GM23248 (cell line): ENCODE measurements at regions not wholly inside any gene's neighbourhood (a gene's known extent, or its start where the extent isn't known, plus 50 kb on each side); places are given as distances from the start of the nearest gene placed in this dataset.

Experiments
- DNase-seq: peaks from one replicate; pipeline ENCODE4 v3.0.0-alpha.2; 2015
- H2AFZ ChIP-seq: fragments of 200-600 bp; sonication (generic); 2 replicates; pipeline ENCODE4 v1.6.1; 2016; ENCODE audit warnings: antibody characterized with exemption
- H3F3A ChIP-seq: fragments of 200-600 bp; sonication (generic); 2 replicates; pipeline ENCODE4 v1.6.1; 2016; ENCODE audit warnings: mild to moderate bottlenecking, antibody characterized with exemption, mixed run types; ENCODE audit not compliant: insufficient read depth
- H3K27ac ChIP-seq: fragments of 200-600 bp; sonication (generic); 2 replicates; pipeline ENCODE4 v1.5.1; 2016; ENCODE audit warnings: mild to moderate bottlenecking
- H3K27me3 ChIP-seq: fragments of 200-600 bp; sonication (generic); replicated peaks from 2 replicates; pipeline ENCODE4 v1.6.1; 2016; ENCODE audit warnings: mild to moderate bottlenecking; ENCODE audit not compliant: insufficient read depth
- H3K36me3 ChIP-seq: fragments of 200-600 bp; sonication (generic); 2 replicates; pipeline ENCODE4 v1.6.1; 2016; ENCODE audit warnings: low read depth, mild to moderate bottlenecking
- H3K4me1 ChIP-seq: fragments of 200-600 bp; sonication (generic); 2 replicates; pipeline ENCODE4 v1.6.1; 2016; ENCODE audit warnings: mild to moderate bottlenecking; ENCODE audit not compliant: insufficient read depth
- H3K4me2 ChIP-seq: fragments of 200-600 bp; sonication (generic); one replicate; pipeline ENCODE4 v1.6.1; 2016; ENCODE audit warnings: mild to moderate bottlenecking; ENCODE audit not compliant: unreplicated experiment
- H3K4me3 ChIP-seq: fragments of 200-600 bp; sonication (generic); 2 replicates; pipeline ENCODE4 v1.5.1; 2016; ENCODE audit warnings: mild to moderate bottlenecking
- H3K79me2 ChIP-seq: fragments of 200-600 bp; sonication (generic); 2 replicates; pipeline ENCODE4 v1.6.1; 2016; ENCODE audit warnings: mild to moderate bottlenecking; ENCODE audit not compliant: insufficient read depth
- H3K9ac ChIP-seq: fragments of 200-600 bp; sonication (generic); 2 replicates; pipeline ENCODE4 v1.6.1; 2016; ENCODE audit warnings: mild to moderate bottlenecking
- H3K9me2 ChIP-seq: fragments of 200-600 bp; sonication (generic); 2 replicates; pipeline ENCODE4 v1.6.1; 2016; ENCODE audit warnings: mixed run types, mild to moderate bottlenecking, moderate library complexity; ENCODE audit not compliant: insufficient read depth
- H3K9me3 ChIP-seq: fragments of 200-600 bp; sonication (generic); one replicate; pipeline ENCODE4 v1.6.1; 2017; ENCODE audit warnings: low read depth
- H4K20me1 ChIP-seq: fragments of 200-600 bp; sonication (generic); 2 replicates; pipeline ENCODE4 v1.6.0; 2016; ENCODE audit not compliant: insufficient read depth
- EZH2 ChIP-seq: fragments of 200-600 bp; sonication (generic); IDR thresholded peaks from 2 replicates; pipeline ENCODE4 v1.6.1; 2018; ENCODE audit warnings: antibody characterized with exemption, mild to moderate bottlenecking; ENCODE audit not compliant: insufficient read depth, poor library complexity, severe bottlenecking
- EZH2phosphoT487 ChIP-seq: fragments of 200-600 bp; sonication (generic); IDR thresholded peaks from 2 replicates; pipeline ENCODE4 v1.6.1; 2018; ENCODE audit warnings: antibody characterized with exemption, moderate library complexity, mild to moderate bottlenecking, low read depth; ENCODE audit not compliant: insufficient read depth
- WGBS, 2 experiments: methylation state at CpG; one replicate each; pipeline ENCODE4 v1.1.6; 2015 to 2017; ENCODE audit warnings: low lambda C conversion rate in 2 of 2, low coverage in 1 of 2; ENCODE audit errors: missing lambda C conversion rate in 2 of 2; 5-methylcytosine and 5-hydroxymethylcytosine counted together
- in situ Hi-C: fragments of 300-500 bp; cut with MboI; formaldehyde crosslinking; loops from 2 replicates; pipeline ENCODE4 v1.15.0; 2020

DNA sequence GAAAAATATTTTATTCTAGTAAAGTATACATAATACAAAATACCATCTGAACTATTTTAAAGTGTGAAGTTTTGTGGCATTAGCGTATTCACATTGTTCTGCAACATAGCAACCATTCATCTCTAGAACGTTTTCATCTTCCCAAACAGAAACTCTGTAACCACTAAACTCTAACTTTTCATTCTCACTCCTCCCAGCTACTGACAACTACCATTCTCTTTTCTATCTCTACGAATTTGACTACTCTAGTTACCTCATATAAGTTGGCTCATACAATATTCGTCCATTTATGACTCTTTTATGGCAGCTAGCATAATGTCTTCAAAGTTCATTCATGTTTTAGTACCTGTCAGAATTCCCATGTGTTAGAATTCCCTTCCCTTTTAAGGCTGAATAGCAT is 150.5 kb upstream of the MIR17HG start:
- WGBS, 2 experiments, result 18 to 27% methylated on average over 4 of the region's 4 CpGs
- no peaks in the 10 kb centered on the region for H4K20me1 ChIP-seq
- H3K79me2 ChIP-seq, result no peaks in the 10 kb centered on the region
- no peak overlapping the region for H3K27ac ChIP-seq
- no peak for DNase-seq
- no peak overlapping the region for H3K4me2 ChIP-seq
- H2AFZ ChIP-seq, result no peak overlapping the region
- no peaks in the 10 kb centered on the region for H3F3A ChIP-seq
- H3K9me3 ChIP-seq, result no peaks in the 10 kb centered on the region
- no peaks in the 10 kb centered on the region for H3K9me2 ChIP-seq
- H3K27me3 ChIP-seq, result no peaks in the 10 kb centered on the region
- H3K36me3 ChIP-seq, result no peaks in the 10 kb centered on the region
- in situ Hi-C loops, result no loop called here
- H3K9ac ChIP-seq, result no peak overlapping the region
- no peak for TF ChIP-seq EZH2
- no peak for TF ChIP-seq EZH2phosphoT487
- H3K4me1 ChIP-seq, result no peaks in the 10 kb centered on the region
- no peak overlapping the region for H3K4me3 ChIP-seq

DNA sequence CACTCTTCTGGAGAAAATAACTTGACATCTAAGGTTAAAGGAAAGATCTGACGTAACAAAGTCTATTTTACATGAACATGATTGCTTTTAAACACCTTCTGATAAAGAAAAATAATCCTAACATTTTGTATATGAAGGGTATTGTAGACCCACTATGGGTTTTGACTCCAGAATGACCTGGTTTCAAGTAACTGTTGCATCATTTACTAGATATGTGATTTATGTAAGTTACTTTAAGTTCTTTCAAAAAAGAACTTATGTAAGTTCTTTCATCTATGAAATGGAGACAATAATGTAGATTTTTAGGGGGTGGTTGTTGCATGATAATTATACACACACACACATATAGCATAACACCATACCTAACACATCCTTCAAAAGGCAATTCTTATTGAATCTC is 147.6 kb upstream of the MIR17HG start:
- H3K79me2 ChIP-seq, result no peaks in the 10 kb centered on the region
- no peaks in the 10 kb centered on the region for H4K20me1 ChIP-seq
- H3K9ac ChIP-seq, result no peak overlapping the region
- DNase-seq, result no peak
- no peaks in the 10 kb centered on the region for H3K9me3 ChIP-seq
- no peak overlapping the region for H3K27ac ChIP-seq
- no peak overlapping the region for H3K4me3 ChIP-seq
- H3K9me2 ChIP-seq, result no peaks in the 10 kb centered on the region
- H3K4me1 ChIP-seq, result no peaks in the 10 kb centered on the region
- H3F3A ChIP-seq, result no peaks in the 10 kb centered on the region
- no peaks in the 10 kb centered on the region for H3K27me3 ChIP-seq
- TF ChIP-seq EZH2phosphoT487, result no peak
- no peak for TF ChIP-seq EZH2
- 4 to 7% methylated on average over 1 of the region's 1 CpG for WGBS, 2 experiments
- H3K4me2 ChIP-seq, result no peak overlapping the region
- in situ Hi-C loops, result no loop called here
- no peaks in the 10 kb centered on the region for H3K36me3 ChIP-seq
- no peak overlapping the region for H2AFZ ChIP-seq

GRCh38 chr13:91200486-91200885 is 147.0 kb upstream of the MIR17HG start:
- Histone ChIP-seq H3F3A (no peaks in the 10 kb centered on the region), H3K9ac (no peak overlapping the region), H3K27me3 (no peaks in the 10 kb centered on the region), H3K4me1 (no peaks in the 10 kb centered on the region), H3K9me2 (no peaks in the 10 kb centered on the region), H4K20me1 (no peaks in the 10 kb centered on the region), H3K27ac (no peak overlapping the region), H3K4me2 (no peak overlapping the region), H3K9me3 (no peaks in the 10 kb centered on the region), H3K4me3 (no peak overlapping the region), H2AFZ (no peak overlapping the region), H3K36me3 (no peaks in the 10 kb centered on the region), H3K79me2 (no peaks in the 10 kb centered on the region)
- TF ChIP-seq EZH2phosphoT487, result no peak
- TF ChIP-seq EZH2, result no peak
- WGBS, 2 experiments, result 5 to 7% methylated on average over 3 of the region's 3 CpGs
- in situ Hi-C loops, result no loop called here
- DNase-seq, result no peak

- no peaks in the 10 kb centered on the region for H3K36me3 ChIP-seq
- 48 to 55% methylated on average over 1 of the region's 1 CpG for WGBS, 2 experiments
- H3K4me2 ChIP-seq, result no peak overlapping the region
- H3K9ac ChIP-seq, result no peak overlapping the region
- no peaks in the 10 kb centered on the region for H3K4me1 ChIP-seq
- H3K79me2 ChIP-seq, result no peaks in the 10 kb centered on the region
- no peak for DNase-seq
- no peak overlapping the region for H2AFZ ChIP-seq
- H3K4me3 ChIP-seq, result no peak overlapping the region
- in situ Hi-C loops, result no loop called here
- H3F3A ChIP-seq, result no peaks in the 10 kb centered on the region
- no peaks in the 10 kb centered on the region for H3K27me3 ChIP-seq
- TF ChIP-seq EZH2phosphoT487 (no peak), EZH2 (no peak)
- H3K27ac ChIP-seq, result no peak overlapping the region
- no peaks in the 10 kb centered on the region for H3K9me3 ChIP-seq
- H3K9me2 ChIP-seq, result no peaks in the 10 kb centered on the region
- H4K20me1 ChIP-seq, result no peaks in the 10 kb centered on the region
These were observed 144.1 kb upstream of the MIR17HG start for GRCh38 chr13:91203430-91203829.

DNA sequence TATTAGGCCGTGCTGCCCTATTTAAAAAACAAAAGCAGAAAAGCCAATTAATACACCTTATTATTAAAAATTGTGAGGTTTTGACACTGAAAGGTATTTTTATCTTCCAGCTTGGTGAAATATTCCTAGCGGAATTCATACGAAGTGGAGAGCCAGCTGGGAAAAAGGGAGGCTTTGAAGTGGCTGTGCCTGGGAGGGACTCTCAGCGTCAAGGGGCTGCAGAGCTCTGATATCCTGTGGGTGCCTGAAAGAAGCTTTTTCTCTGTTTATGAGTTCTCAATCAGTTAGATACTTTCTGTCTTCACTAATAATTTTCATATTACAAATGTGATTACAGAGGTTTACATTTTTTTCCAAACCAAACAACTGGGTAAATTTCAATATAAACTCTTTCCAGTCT is 140.2 kb upstream of the MIR17HG start:
- H3K4me1 ChIP-seq, result no peaks in the 10 kb centered on the region
- no peak overlapping the region for H3K4me2 ChIP-seq
- no peak for DNase-seq
- H2AFZ ChIP-seq, result no peak overlapping the region
- WGBS, 2 experiments, result 4% methylated on average over 4 of the region's 4 CpGs
- H3K27ac ChIP-seq, result no peak overlapping the region
- no peaks in the 10 kb centered on the region for H4K20me1 ChIP-seq
- H3K9me3 ChIP-seq, result no peaks in the 10 kb centered on the region
- in situ Hi-C loops, result no loop called here
- H3K36me3 ChIP-seq, result no peaks in the 10 kb centered on the region
- no peak overlapping the region for H3K9ac ChIP-seq
- TF ChIP-seq EZH2phosphoT487, result no peak
- no peak for TF ChIP-seq EZH2
- no peak overlapping the region for H3K4me3 ChIP-seq
- H3K79me2 ChIP-seq, result no peaks in the 10 kb centered on the region
- H3K27me3 ChIP-seq, result no peaks in the 10 kb centered on the region
- no peaks in the 10 kb centered on the region for H3F3A ChIP-seq
- H3K9me2 ChIP-seq, result no peaks in the 10 kb centered on the region
